Endodermal cell (in vitro differentiated cells): ENCODE measurements at regions not wholly inside any gene's neighbourhood (a gene's known extent, or its start where the extent isn't known, plus 50 kb on each side); places are given as distances from the start of the nearest gene placed in this dataset.

Experiments
- DNase-seq: peaks from one replicate; pipeline ENCODE4 v3.0.0-alpha.2; 2017
- H3K27ac ChIP-seq: 2 replicates; pipeline ENCODE4 v1.5.1; 2013; ENCODE audit warnings: mild to moderate bottlenecking, low read depth, low read length, moderate library complexity
- H3K27me3 ChIP-seq: 2 replicates; pipeline ENCODE4 v1.6.1; 2013; ENCODE audit warnings: mild to moderate bottlenecking, low read length, moderate library complexity; ENCODE audit not compliant: insufficient read depth, control insufficient read depth, poor library complexity, severe bottlenecking
- H3K36me3 ChIP-seq: 2 replicates; pipeline ENCODE4 v1.7.0; 2013; ENCODE audit warnings: mild to moderate bottlenecking, low read length, moderate library complexity; ENCODE audit not compliant: control insufficient read depth, insufficient read depth
- H3K4me1 ChIP-seq: one replicate; pipeline ENCODE4 v1.7.0; 2013; ENCODE audit warnings: low read length; ENCODE audit not compliant: control insufficient read depth, insufficient read depth
- H3K4me3 ChIP-seq: 2 replicates; pipeline ENCODE4 v1.5.1; 2013; ENCODE audit warnings: mild to moderate bottlenecking, low read length, moderate library complexity
- H3K9ac ChIP-seq: 2 replicates; pipeline ENCODE4 v1.6.1; 2013; ENCODE audit warnings: mild to moderate bottlenecking, low read length, moderate library complexity; ENCODE audit not compliant: poor library complexity, severe bottlenecking; ENCODE audit errors: extremely low read depth
- H3K9me3 ChIP-seq: 2 replicates; pipeline ENCODE4 v1.6.1; 2013; ENCODE audit warnings: mild to moderate bottlenecking, low read length, moderate library complexity; ENCODE audit not compliant: control insufficient read depth
- H3K27ac Mint-ChIP-seq: 2 replicates; pipeline ENCODE4 v1.8.0; 2020; ENCODE audit warnings: mixed read lengths
- H3K27me3 Mint-ChIP-seq: 2 replicates; pipeline ENCODE4 v1.8.0; 2021; ENCODE audit warnings: mild to moderate bottlenecking, mixed read lengths; ENCODE audit not compliant: insufficient read depth
- H3K36me3 Mint-ChIP-seq: 2 replicates; pipeline ENCODE4 v1.8.0; 2020; ENCODE audit warnings: low read depth, mixed read lengths
- H3K4me1 Mint-ChIP-seq: 2 replicates; pipeline ENCODE4 v1.8.0; 2020; ENCODE audit warnings: mixed read lengths
- H3K4me3 Mint-ChIP-seq: 2 replicates; pipeline ENCODE4 v1.8.0; 2020; ENCODE audit warnings: mild to moderate bottlenecking, moderate library complexity, mixed read lengths
- H3K9me3 Mint-ChIP-seq: 2 replicates; pipeline ENCODE4 v1.8.0; 2020; ENCODE audit warnings: mild to moderate bottlenecking, mixed read lengths
- WGBS, 2 experiments: methylation state at CpG; one replicate each; pipeline versions ENCODE4 v1.1.5 to v1.1.7; 2013; ENCODE audit warnings: missing lambda C conversion rate in 2 of 2, mixed read lengths in 1 of 2; ENCODE audit not compliant: insufficient coverage in 1 of 2, insufficient read length in 1 of 2; 5-methylcytosine and 5-hydroxymethylcytosine counted together
- TF ChIP-seq, protein P1 (sequence below): fragments of 200-600 bp; sonication (generic); conservative IDR thresholded peaks from 2 replicates; pipeline ENCODE4 v1.5.0; 2021; ENCODE audit warnings: antibody characterized with exemption, mild to moderate bottlenecking

DNA sequence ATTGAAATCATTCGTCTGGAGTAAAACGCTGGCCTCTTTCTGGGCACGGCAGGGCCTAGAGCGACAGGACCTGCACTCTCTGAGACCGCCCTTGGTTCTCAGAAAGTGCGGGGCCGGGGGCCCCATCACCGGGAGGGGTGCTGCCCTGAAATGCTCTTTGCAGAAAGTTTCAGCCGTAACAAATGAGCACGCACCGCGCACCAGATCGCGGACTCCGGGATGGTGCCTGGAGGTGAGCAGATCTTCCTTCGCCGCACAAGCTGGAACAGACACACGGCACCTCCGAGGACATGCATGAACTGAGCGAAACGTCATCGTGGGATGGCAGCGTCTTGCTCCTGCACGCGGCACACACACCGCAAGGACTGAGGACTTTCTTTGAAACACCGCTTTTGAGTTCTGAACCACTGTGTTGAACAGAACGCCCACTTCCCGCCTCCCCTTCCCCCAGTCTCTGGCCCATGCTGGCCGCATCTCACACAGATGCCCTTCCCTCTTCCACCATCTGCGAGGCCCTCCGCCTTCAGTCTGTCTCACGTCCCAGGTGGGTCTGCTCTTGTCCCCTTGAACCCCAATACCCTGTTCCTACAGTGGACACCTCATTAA lies 538.7 kb upstream of the MGMT start:
- H3K27ac ChIP-seq: no peak overlapping the region
- no peak overlapping the region for H3K9ac ChIP-seq
- H3K27me3 Mint-ChIP-seq: no peaks in the 10 kb centered on the region
- no peak overlapping the region for H3K4me3 Mint-ChIP-seq
- no peaks in the 10 kb centered on the region for H3K36me3 Mint-ChIP-seq
- H3K4me1 Mint-ChIP-seq: no peaks in the 10 kb centered on the region
- H3K9me3 Mint-ChIP-seq: no peaks in the 10 kb centered on the region
- no peaks in the 10 kb centered on the region for H3K36me3 ChIP-seq
- TF ChIP-seq, protein P1, sequence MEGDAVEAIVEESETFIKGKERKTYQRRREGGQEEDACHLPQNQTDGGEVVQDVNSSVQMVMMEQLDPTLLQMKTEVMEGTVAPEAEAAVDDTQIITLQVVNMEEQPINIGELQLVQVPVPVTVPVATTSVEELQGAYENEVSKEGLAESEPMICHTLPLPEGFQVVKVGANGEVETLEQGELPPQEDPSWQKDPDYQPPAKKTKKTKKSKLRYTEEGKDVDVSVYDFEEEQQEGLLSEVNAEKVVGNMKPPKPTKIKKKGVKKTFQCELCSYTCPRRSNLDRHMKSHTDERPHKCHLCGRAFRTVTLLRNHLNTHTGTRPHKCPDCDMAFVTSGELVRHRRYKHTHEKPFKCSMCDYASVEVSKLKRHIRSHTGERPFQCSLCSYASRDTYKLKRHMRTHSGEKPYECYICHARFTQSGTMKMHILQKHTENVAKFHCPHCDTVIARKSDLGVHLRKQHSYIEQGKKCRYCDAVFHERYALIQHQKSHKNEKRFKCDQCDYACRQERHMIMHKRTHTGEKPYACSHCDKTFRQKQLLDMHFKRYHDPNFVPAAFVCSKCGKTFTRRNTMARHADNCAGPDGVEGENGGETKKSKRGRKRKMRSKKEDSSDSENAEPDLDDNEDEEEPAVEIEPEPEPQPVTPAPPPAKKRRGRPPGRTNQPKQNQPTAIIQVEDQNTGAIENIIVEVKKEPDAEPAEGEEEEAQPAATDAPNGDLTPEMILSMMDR: no peak
- no peaks in the 10 kb centered on the region for H3K4me1 ChIP-seq
- H3K27me3 ChIP-seq: no peaks in the 10 kb centered on the region
- no peak overlapping the region for H3K4me3 ChIP-seq
- no peaks in the 10 kb centered on the region for H3K9me3 ChIP-seq
- WGBS, 2 experiments: 94 to 95% methylated on average over 32 to 33 of the region's 33 CpGs
- DNase-seq: no peak
- no peak overlapping the region for H3K27ac Mint-ChIP-seq

DNA sequence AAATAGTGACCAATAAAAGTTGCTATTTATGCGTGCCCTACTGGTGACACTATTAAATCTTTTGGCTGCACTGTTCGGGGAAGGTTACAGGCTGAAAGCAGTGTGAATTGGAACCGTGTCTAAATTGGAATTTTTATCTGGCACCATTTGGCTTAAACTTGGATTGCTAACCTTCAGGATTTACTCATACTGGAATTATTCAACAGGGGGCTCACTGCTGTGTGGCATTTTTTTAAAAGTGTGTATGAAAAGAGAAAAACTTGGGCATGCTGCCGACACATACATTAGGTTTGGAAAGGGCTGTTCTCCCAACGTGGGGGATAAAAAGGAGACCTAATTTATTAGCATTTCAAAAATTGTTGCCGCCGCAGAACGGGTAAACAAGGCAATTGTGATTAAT lies 537.9 kb upstream of the MGMT start:
- H3K9me3 Mint-ChIP-seq: no peaks in the 10 kb centered on the region
- Histone ChIP-seq H3K4me3 (no peak overlapping the region), H3K9ac (no peak overlapping the region), H3K4me1 (no peaks in the 10 kb centered on the region), H3K9me3 (no peaks in the 10 kb centered on the region), H3K36me3 (no peaks in the 10 kb centered on the region), H3K27ac (no peak overlapping the region), H3K27me3 (no peaks in the 10 kb centered on the region)
- TF ChIP-seq, protein P1: no peak
- no peaks in the 10 kb centered on the region for H3K36me3 Mint-ChIP-seq
- 89 to 95% methylated on average over 6 to 8 of the region's 8 CpGs for WGBS, 2 experiments
- no peaks in the 10 kb centered on the region for H3K27me3 Mint-ChIP-seq
- H3K27ac Mint-ChIP-seq: no peak overlapping the region
- DNase-seq: no peak
- H3K4me3 Mint-ChIP-seq: no peak overlapping the region
- peaks cover 3% of the 10 kb centered on the region for H3K4me1 Mint-ChIP-seq

DNA sequence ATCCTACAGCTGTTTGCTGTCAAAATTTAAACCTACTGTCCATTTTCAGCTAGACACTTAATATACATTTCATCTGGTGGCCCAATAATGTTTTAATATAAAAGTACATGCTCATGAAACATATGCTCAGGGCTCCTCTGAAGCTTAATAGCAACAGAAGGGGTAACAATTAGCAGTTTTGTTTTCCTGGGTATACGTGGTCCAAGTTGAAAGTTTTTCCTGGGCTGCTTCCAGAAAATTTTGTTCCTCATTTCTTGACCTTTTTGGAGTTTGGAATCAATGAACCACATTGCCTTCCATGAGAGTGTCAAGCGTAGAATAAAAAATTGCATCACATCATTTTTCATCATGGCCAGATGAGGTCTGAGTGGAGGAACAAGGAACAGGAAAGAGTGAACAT lies 537.3 kb upstream of the MGMT start:
- no peaks in the 10 kb centered on the region for H3K36me3 Mint-ChIP-seq
- WGBS, 2 experiments: 82 to 87% methylated on average over 1 to 2 of the region's 2 CpGs
- TF ChIP-seq, protein P1: no peak
- no peaks in the 10 kb centered on the region for H3K27me3 Mint-ChIP-seq
- no peaks in the 10 kb centered on the region for H3K9me3 ChIP-seq
- H3K4me3 ChIP-seq: no peak overlapping the region
- no peaks in the 10 kb centered on the region for H3K9me3 Mint-ChIP-seq
- H3K27me3 ChIP-seq: no peaks in the 10 kb centered on the region
- no peak for DNase-seq
- peaks cover 4% of the 10 kb centered on the region for H3K4me1 Mint-ChIP-seq
- no peak overlapping the region for H3K27ac Mint-ChIP-seq
- H3K4me1 ChIP-seq: no peaks in the 10 kb centered on the region
- H3K4me3 Mint-ChIP-seq: no peak overlapping the region
- no peak overlapping the region for H3K27ac ChIP-seq
- no peak overlapping the region for H3K9ac ChIP-seq
- H3K36me3 ChIP-seq: no peaks in the 10 kb centered on the region
